GM18519 (cell line): ENCODE measurements at regions not wholly inside any gene's neighbourhood (a gene's known extent, or its start where the extent isn't known, plus 50 kb on each side); places are given as distances from the start of the nearest gene placed in this dataset.

Experiments used
- ATAC-seq: cut with Tn5 transposase; IDR thresholded peaks from one replicate; pipeline ENCODE4 v1.9.1; 2021; ENCODE audit warnings: mild to moderate bottlenecking, moderate library complexity; ENCODE audit not compliant: unreplicated experiment, low FRiP score

DNA sequence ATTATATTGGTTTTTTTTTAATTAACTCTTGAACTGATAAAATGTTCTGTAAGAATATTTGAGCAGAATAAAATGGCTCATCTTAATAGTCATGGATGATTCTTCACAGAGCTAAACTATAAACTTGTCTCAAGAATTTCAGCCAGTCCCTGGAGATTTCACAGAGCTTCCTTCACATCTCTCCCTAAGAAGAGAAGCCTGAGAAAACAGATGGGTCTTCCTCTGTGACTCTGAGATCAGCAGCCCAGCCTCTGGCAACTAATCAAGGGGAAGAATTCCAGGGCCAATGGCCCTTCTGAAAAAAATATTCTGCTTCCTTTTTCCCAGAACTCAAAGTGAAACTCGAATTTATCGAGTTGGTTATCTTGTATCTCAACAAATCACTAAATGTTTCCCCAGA lies 122.2 kb upstream of the ITGA1 start:
- ATAC-seq, result no peak

DNA sequence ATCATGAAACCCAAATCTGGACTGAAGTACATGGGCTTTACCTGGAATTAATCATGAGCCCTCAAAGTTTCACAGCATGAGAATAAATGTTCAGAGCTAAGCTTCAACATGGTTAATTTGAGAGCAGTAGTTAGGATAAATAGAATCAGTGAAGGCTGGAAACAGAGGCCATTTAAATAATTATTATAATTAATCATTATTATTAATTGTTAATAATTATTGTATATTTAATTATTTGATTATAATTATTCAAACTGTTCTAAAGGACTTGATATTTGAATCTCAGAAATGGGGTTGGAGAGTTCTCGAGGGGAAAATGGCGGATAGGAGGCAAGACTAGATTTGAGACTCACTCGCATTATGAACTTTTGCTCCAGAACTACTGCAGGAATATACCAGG lies 119.6 kb upstream of the ITGA1 start:
- no peak for ATAC-seq

DNA sequence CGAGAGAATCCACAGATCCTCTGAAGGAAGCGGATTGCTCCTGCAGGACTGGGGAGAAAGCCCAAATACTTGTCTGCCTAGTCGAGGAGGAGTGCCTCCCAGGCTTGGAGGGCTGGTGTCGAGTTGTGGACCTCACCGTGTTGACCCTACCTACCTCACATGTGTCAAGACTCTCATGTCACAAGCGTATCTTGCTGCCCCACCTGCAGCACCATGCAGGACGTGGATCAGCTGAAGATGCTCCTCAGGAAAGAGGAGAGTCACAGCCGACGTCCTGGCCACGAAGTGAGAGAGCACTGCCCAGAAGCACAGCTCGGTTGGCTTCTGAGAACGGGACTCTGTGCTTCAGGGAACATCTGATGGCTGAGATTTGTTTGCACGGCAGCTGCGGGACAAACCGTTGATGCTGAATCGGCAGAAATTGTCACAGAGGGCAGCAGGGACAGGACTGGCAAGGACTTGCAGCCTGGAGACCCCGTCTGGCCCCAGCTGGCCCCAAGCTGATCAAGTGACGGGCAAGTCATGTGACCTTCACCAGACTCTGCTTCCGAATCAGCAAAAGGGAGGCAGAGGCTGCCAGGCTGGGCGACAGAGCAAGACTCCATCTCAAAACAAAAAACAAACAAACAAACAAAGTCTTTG lies 119.1 kb upstream of the ITGA1 start:
- ATAC-seq, result no peak

DNA sequence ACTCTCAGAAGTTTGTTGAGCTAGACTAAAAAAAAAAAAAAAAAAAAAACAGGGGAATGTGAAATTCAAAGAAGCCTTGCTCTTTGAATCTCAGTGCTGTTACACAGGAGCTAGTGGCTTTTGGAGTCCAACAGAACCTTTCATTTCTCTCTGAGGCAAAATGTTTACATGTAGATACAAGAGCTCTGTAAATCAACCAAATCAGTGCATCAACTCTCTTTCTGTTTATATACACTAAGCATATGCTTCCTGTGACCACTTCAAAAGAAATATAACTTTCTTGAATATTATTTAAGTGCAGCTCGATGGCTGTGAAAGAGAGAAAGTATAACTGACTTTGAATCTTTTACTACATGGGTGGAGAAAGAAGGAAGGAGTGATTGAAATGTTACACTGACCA lies 115.3 kb upstream of the ITGA1 start:
- ATAC-seq, result no peak

DNA sequence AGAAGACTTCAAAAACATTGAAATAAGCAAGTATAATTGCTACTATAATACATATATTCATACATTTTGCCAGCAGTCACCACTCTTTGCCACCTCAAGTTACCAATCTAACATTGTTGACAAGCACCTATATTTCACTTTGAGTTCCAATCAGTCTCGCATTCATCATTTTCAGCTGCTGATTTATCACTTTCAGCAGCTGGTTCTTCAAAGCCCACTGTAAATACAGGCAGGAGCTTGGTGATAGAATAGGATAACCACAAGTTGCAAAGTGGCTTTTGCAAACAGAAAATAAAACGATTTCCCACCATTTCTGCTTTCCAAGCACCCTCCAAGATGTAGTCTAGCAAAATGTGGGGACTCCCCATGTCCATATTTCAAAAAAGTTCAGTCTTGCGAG lies 114.2 kb upstream of the ITGA1 start:
- ATAC-seq, result no peak

DNA sequence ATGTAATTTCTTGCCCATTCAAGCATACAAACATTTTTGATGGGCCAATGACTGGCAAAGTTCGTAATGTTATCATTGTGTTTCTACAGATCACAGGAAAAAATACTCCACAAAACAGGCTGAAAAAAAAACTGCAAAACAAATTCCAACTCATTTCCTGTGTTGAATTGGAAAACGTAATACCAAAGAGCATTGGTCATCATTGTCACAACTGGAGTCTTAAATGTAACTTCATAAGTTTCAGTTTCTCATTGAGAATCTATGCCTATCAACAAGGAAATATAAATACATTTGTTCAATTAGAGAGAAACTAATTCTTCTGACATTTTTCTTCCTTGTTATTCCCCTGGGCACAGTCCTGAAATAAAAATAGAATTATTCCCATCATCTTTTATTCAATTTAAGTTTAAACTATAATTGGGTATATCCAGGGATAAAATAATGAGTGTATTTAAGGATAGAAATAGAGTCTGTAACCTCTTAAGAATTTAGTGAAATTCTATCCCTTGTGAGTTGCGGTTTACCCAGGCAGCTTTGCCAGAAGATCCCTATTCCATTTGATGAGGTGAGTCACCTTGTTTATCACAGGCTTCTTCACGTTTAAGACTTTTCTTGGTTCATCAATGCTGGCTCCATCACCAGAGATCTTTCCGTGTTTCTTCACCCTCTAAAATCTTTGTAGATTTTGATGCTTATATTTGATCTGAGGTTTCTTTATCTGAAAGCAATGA lies 112.7 kb upstream of the ITGA1 start:
- no peak for ATAC-seq

DNA sequence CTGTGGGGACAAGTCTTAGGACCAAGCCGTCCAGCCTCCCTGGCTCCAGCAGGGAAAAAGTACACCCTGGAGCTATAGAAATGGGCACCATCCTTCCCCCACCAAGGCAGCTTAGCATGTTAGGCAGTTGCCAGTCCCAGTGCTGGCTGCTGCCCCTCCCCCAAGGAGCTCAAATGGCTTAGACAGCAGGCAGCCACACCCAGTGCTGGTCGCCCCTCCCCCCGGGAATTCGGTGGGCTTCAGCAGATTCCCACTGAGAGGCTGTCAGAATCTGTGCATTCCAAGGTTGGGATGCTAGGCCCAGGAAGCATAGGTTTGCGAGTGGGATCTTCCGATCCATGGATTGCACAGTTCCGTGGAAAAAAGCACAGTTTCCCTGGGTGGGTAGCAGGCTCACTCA lies 105.2 kb upstream of the ITGA1 start:
- no peak for ATAC-seq

DNA sequence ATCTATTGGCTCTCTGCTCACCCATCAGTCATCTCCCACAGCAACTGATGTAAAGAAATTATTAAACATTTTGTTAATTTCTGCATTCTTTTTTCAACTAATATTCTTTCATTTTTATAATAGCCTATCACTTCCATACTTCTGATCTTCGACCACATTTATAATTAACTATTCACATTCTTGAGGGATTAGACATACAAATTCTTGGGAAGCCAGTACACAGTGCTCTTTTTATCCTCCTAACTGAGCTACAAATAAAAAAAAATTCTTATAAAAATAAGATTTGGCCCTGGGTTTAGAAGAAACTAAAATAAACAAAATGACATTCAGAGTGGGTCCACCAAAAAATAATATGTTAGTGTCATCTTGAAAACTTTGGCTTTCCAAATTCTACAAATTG lies 103.7 kb upstream of the ITGA1 start:
- ATAC-seq, result no peak

DNA sequence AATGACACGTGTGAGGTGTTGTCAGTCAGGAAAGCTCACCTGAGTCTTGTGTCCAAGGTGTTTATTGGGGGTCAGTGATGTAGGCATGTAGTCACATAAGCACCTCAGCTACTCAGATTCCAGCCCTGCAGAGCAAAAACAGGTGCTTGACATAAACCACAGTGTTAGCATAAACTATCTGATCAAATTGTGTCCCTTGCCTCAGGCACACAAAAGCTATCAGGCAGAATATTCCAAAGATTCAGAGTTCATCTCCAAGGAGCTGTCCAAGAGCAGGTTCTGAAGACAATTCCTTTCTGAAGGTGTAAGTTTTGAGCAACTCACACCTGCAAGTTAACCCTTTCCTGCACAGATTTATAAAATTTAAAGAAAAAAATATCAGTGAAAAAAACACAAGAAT lies 102.2 kb upstream of the ITGA1 start:
- no peak for ATAC-seq

DNA sequence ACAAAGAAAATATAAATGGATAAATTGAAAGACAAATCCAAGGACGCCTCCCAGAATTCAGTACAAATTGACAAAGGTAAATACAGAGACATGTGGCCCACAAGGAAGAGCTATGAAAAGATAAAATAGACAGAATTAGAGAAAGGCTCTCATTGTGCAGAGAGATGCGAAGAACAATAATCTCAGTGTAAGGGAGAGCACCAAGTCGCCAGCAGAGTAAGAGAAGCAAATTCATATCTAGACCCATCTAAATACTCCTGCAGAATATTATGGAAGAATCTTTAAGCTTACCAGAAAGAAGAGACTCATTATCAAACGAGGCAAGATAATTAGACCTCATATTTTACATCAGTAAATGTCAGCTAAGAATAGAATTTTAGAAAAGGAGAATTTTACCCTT lies 101.7 kb upstream of the ITGA1 start:
- ATAC-seq, result no peak

DNA sequence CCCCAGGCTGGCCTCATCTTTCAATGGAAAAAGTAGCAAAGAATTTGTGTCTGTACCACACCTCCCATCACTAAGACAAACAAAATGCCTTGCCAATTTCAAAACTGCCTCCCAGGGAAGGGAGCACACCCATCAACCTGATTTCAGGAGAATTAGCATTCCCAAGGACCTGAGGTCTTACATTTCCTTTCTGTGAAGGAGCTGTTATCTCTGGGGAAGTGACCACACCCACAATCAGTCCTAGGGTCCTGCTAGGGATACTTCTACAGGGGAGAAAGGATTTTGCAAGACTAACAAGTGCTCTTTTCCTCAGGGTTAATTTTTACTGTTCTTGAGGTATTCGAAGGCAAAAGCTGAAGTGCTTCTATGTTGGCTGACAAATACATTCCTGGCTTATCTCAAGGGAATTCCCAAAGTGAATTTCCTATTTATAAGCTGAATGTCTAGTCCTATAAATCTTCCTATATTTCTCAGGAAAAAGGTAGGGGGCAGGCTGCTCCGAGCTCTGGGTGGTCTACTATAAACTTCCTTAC lies 97.4 kb upstream of the ITGA1 start:
- ATAC-seq, result no peak

DNA sequence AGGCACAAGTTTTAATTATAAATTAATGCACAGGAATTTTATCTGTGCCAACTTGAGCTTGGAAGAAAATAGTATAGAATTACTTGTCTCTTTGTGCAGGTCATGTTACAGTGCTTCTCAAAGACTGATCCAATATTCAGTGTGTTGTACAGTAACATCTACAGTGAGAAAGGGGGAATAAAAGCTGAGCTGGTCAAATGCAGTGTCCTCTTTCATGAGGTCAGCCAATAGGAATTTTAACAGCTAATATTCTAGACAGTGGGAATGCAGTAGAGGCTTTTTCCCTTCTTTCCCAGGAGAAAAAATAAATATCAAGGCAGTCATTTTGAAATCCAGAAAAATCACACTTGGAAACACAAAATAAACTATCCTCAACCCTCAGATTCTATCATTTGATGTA lies 95.7 kb upstream of the ITGA1 start:
- no peak for ATAC-seq

DNA sequence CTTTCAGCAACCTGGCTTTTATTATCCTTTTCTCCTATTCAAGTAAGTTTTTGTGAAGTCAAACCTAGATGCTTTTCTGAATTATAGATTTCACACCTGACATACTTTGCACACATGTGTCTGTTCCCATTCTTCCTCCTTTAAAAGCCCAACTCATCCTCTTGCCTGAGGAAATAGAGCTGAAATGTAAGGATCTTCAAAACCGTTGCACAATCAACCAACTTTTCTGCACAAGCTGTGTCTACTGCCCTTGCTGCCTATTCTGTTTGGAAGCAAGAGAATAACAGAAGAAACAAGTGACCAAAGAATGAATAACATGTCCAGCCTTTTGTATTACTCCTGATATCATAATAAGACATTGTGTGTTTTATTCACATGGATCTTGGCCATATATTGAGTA lies 95.1 kb upstream of the ITGA1 start:
- ATAC-seq, result no peak

DNA sequence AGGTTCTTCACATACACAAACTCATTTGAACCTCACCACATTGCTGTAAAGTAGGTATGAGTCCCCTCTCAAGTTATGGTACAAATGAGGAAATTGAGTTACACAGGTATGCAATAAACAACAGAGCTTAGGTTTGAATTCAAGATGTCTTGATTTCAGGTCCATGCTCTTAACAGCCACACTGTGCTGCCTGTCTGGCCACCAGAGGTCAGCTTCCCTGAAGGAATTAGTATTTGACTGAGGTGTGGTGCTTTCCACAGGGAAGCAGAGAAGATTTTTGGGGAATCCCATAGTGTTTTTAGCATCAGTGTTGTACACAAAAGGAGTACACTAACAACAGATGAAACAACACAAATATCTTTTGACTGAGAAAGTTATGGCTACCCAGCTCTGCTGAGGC lies 94.4 kb upstream of the ITGA1 start:
- ATAC-seq, result peak; percentile 44

DNA sequence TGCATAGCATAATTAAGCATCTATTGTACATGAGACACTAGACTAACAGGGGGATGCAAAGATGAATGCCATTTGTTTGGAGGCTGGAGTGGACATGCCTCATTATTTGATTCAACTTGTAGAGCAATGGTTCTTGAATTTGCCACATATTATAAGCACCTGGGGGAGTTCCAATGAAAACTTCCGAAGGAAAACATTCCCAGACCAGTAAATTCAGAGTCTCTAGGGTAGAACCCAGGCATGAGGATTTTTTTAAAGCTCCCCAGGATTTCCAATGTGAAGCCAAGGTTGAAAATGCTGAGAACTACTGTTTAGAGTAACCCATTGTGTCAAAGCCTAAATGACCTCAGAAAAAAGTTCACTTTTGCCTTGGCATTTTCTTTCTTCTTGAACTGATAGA lies 93.9 kb upstream of the ITGA1 start:
- no peak for ATAC-seq

DNA sequence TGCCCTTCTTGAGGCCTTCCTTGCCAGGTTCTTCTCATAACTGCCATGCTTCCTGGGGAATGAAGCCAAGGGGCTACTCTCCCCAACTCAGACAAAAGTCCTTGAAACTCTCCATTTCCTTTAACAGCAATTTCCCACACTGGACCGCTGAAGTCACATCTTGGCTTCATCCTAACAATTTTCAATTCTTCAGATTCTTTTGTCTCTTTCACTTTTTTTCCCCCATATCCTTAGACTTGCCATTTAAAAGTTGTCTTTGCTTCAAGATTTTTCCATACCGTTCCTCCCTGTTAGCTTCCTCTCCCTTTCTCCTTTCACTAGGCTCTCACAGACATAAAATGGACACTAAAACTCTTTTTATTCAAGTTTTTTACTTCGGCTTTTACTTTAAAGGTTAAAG lies 93.1 kb upstream of the ITGA1 start:
- no peak for ATAC-seq

DNA sequence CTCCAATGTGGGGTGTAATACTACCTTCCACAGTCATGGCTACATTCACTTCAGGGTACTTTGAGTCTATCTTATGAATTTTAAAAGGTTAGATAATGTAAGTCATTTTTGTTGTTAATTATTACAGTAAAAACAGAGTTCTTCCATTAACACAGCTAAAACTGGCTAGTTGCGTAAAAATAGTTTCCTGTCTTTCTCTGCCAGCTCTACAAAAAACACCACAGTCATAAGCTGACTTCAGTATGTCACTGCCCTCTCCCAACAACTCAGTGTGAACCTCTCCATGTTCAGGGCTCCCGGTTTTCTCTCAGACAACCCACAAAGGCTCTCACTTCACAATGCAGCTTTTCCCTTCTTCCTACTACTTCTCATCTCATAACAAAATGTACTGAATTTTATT lies 84.8 kb upstream of the ITGA1 start:
- ATAC-seq, result no peak

DNA sequence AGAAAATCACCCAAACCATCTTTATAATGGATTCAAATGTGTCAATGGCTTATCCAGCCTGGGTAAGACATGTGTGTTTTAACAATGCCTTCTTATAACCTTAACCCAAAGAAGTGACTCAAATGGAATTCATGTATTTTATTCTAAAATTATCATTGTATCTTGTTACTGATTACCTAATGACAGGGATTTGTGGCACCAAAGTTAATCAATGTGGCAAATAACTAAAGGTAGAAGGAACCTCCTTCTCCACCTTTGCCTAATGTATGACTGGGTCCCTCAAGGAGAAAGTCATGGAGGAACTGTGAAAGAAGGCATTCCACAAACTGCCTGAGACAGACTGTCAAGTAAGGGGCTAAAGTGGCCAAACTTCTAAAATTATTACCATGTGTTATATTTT lies 84.4 kb upstream of the ITGA1 start:
- ATAC-seq, result no peak

DNA sequence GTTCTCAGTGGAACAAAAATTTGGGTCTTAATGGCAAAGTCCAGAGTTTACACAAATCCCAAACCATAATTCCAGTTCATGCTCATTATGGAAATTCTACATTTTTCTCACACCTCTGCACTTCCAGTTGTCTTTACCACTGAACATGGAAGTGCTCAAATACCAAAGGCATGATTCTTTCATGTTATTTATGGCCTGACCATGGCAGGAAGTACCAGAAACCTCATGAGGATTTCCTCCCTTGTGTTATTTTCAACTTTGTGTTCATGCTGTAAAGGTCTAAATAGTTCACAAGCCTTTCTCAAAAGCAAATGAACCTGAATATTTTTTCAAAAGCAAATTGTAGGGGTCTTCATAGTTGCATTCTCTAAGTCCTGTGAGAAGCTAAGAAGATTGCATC lies 82.0 kb upstream of the ITGA1 start:
- ATAC-seq, result no peak

DNA sequence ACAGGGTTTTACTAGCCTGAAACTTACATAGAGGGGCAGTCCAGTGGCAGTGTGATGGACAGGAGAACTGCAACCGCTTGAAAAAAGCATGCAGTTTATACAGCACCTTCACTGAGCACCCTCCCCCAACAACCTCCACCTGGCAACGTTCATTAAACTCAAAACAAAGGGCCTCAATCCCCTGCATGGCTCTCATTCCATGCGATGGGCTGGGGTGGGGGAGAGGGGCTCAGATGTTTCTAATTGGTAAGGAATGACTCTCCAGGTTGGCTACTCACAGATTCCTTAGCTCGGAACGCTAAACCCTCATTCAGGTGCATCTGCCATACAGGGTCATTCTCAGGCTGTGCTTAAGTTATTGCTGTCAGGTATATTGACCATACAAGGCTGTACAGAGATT lies 80.9 kb upstream of the ITGA1 start:
- ATAC-seq, result no peak

DNA sequence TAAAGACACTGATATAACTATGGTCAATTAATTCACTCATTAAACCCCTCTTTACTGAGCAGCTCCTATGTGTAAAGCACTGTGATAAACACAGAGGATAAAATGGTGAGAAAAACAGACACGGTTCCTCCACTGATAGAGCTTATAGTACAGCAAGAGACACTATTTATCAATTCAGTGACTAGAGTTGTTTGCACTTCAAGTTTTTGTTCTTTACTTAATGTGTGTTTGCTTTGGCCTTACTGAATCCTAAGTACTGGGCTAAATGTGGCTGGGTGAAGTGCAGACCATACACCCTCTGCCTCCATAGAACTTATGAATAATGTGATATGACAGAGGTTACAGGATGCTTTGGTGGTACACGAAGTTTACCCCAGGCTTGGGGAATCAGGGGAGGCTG lies 80.1 kb upstream of the ITGA1 start:
- ATAC-seq, result no peak

DNA sequence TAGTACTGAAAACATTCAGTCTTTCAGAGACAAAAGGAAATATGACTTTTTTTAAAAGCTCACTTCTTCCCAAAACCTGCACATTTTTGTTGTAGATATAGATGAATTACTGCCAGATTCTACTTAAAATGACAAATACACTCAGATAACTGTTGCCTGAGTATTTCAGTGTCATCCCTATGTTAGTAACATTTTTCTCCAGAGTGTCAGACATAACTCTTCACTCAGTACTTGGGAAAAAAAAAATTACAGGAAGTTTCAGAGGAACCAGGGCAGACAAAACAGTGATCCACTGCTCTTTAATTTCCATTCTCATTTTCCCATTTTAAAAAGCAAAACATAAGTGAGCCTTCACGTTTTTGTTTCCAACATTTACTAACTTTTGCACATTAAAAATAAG lies 79.3 kb upstream of the ITGA1 start:
- ATAC-seq, result no peak
